ENCODE measurements at regions not wholly inside any gene's neighbourhood (a gene's known extent, or its start where the extent isn't known, plus 50 kb on each side); places are given as distances from the start of the nearest gene placed in this dataset.

- H3K4me2 ChIP-seq, result no peak overlapping the region
- H2AFZ ChIP-seq (ENCODE audit: low read depth), result no peak overlapping the region
- no peak overlapping the region for H3K9ac ChIP-seq
- TF ChIP-seq, protein P1, sequence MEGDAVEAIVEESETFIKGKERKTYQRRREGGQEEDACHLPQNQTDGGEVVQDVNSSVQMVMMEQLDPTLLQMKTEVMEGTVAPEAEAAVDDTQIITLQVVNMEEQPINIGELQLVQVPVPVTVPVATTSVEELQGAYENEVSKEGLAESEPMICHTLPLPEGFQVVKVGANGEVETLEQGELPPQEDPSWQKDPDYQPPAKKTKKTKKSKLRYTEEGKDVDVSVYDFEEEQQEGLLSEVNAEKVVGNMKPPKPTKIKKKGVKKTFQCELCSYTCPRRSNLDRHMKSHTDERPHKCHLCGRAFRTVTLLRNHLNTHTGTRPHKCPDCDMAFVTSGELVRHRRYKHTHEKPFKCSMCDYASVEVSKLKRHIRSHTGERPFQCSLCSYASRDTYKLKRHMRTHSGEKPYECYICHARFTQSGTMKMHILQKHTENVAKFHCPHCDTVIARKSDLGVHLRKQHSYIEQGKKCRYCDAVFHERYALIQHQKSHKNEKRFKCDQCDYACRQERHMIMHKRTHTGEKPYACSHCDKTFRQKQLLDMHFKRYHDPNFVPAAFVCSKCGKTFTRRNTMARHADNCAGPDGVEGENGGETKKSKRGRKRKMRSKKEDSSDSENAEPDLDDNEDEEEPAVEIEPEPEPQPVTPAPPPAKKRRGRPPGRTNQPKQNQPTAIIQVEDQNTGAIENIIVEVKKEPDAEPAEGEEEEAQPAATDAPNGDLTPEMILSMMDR (conservative IDR thresholded peaks at IDR 0.05; ENCODE audit: low read depth, low read length), result no peak
- no peaks in the 10 kb centered on the region for H3K36me3 ChIP-seq (ENCODE audit: insufficient read depth)
- H3K27ac ChIP-seq, result no peak overlapping the region
- no peak overlapping the region for H3K4me3 ChIP-seq (IDR thresholded peaks at IDR 0.05; ENCODE audit: insufficient read depth, low read depth, low read length)
- peaks cover 13% of the 10 kb centered on the region for H3K4me1 ChIP-seq (ENCODE audit: low read depth, poor library complexity, severe bottlenecking)
- peaks cover 68% of the 10 kb centered on the region for H3K27me3 ChIP-seq (ENCODE audit: insufficient read depth, low read depth)
- H4K20me1 ChIP-seq (ENCODE audit: insufficient read depth), result no peaks in the 10 kb centered on the region
- H3K79me2 ChIP-seq (ENCODE audit: insufficient read depth, low read depth), result no peaks in the 10 kb centered on the region
Observed at GRCh38 chr16:85454171-85454872, 158.8 kb upstream of the GSE1 start.

DNA sequence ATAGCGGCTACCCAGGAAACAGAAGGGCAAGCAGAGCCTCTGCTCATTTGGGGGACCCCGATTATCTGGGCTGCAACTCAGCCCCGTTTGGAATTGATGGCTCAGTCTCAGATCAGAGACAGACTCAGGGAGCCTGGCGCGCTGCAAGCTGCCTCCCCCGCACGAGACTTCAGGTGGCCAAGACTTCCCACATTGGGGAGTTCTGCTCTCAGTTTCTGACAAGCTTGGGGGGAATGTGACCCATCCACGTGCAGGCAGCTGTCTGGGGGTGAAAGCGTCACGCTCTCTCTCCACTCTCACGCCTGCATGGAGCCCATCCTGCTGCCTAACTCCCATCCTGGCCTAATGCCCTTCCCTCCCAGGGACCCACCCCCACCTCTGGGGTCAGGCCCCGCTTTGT, 157.6 kb upstream of the GSE1 start:
- Histone ChIP-seq H2AFZ (ENCODE audit: low read depth) (no peak overlapping the region), H3K27me3 (ENCODE audit: insufficient read depth, low read depth) (peaks cover 80% of the 10 kb centered on the region), H3K4me3 (IDR thresholded peaks at IDR 0.05; ENCODE audit: insufficient read depth, low read depth, low read length) (no peak overlapping the region), H3K4me2 (no peak overlapping the region), H3K27ac (no peak overlapping the region), H3K9ac (no peak overlapping the region), H3K36me3 (ENCODE audit: insufficient read depth) (no peaks in the 10 kb centered on the region), H4K20me1 (ENCODE audit: insufficient read depth) (no peaks in the 10 kb centered on the region), H3K4me1 (ENCODE audit: low read depth, poor library complexity, severe bottlenecking) (peaks cover 2% of the 10 kb centered on the region), H3K79me2 (ENCODE audit: insufficient read depth, low read depth) (no peaks in the 10 kb centered on the region)
- TF ChIP-seq, protein P1 (conservative IDR thresholded peaks at IDR 0.05; ENCODE audit: low read depth, low read length), result no peak

DNA sequence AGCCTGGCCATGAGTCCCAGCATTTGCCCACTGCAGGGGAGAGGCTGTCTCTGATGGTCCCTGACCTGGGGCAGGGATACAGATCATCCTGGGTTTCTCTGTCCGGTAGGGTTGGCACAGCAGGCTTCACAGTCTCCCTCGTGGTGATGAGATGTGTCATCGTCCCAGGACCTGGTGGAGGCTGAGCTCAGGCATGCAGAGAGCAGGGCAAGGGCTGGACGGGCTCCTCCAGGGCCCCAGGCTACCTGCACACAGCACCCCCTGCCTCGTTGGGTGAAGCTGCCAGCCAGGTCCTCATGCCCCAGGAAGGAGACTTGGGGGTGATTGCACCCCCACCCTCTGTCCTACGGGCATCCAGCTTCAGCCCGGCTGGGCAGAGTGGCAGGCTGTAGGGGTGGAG, 155.8 kb upstream of the GSE1 start:
- Histone ChIP-seq H3K36me3 (ENCODE audit: insufficient read depth) (no peaks in the 10 kb centered on the region), H4K20me1 (ENCODE audit: insufficient read depth) (no peaks in the 10 kb centered on the region), H3K79me2 (ENCODE audit: insufficient read depth, low read depth) (no peaks in the 10 kb centered on the region), H3K27ac (no peak overlapping the region), H3K4me1 (ENCODE audit: low read depth, poor library complexity, severe bottlenecking) (no peaks in the 10 kb centered on the region), H3K9ac (no peak overlapping the region), H3K4me2 (no peak overlapping the region), H2AFZ (ENCODE audit: low read depth) (no peak overlapping the region), H3K4me3 (IDR thresholded peaks at IDR 0.05; ENCODE audit: insufficient read depth, low read depth, low read length) (no peak overlapping the region), H3K27me3 (ENCODE audit: insufficient read depth, low read depth) (peaks cover 93% of the 10 kb centered on the region)
- TF ChIP-seq, protein P1 (conservative IDR thresholded peaks at IDR 0.05; ENCODE audit: low read depth, low read length), result no peak

DNA sequence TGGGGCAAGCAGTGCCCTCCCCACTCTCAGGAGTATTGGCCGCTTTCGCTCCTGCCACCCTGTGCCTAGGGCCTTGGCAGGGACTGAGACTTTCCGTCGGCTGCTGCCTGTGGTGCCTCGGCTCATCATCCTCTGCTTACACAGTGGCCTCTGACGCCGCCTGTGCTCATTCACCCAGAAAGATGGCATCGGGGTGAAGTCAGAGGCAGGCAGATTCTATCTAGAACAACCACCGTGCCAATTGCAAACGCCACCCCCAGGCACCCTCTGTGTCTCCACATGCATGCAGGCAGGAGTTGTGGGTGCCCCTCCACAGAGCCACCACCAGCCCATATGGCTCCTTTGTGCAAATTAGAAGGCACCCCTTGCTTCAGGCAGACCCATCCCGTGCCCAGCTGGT, 154.2 kb upstream of the GSE1 start:
- Histone ChIP-seq H2AFZ (ENCODE audit: low read depth) (no peak overlapping the region), H3K9ac (no peak overlapping the region), H3K4me1 (ENCODE audit: low read depth, poor library complexity, severe bottlenecking) (no peaks in the 10 kb centered on the region), H3K79me2 (ENCODE audit: insufficient read depth, low read depth) (no peaks in the 10 kb centered on the region), H3K27ac (no peak overlapping the region), H3K27me3 (ENCODE audit: insufficient read depth, low read depth) (peaks cover 92% of the 10 kb centered on the region), H3K4me3 (IDR thresholded peaks at IDR 0.05; ENCODE audit: insufficient read depth, low read depth, low read length) (no peak overlapping the region), H3K4me2 (no peak overlapping the region), H3K36me3 (ENCODE audit: insufficient read depth) (no peaks in the 10 kb centered on the region), H4K20me1 (ENCODE audit: insufficient read depth) (no peaks in the 10 kb centered on the region)
- TF ChIP-seq, protein P1 (conservative IDR thresholded peaks at IDR 0.05; ENCODE audit: low read depth, low read length), result no peak

Data from KMS-11 (cell line).